ENCODE measurements at regions not wholly inside any gene's neighbourhood (a gene's known extent, or its start where the extent isn't known, plus 50 kb on each side); places are given as distances from the start of the nearest gene placed in this dataset.
"Not testable (repeated sequence)": the region's sequence is repeated elsewhere in the genome, so short reads cannot be mapped to it uniquely, and the experiment has no call there.

DNA sequence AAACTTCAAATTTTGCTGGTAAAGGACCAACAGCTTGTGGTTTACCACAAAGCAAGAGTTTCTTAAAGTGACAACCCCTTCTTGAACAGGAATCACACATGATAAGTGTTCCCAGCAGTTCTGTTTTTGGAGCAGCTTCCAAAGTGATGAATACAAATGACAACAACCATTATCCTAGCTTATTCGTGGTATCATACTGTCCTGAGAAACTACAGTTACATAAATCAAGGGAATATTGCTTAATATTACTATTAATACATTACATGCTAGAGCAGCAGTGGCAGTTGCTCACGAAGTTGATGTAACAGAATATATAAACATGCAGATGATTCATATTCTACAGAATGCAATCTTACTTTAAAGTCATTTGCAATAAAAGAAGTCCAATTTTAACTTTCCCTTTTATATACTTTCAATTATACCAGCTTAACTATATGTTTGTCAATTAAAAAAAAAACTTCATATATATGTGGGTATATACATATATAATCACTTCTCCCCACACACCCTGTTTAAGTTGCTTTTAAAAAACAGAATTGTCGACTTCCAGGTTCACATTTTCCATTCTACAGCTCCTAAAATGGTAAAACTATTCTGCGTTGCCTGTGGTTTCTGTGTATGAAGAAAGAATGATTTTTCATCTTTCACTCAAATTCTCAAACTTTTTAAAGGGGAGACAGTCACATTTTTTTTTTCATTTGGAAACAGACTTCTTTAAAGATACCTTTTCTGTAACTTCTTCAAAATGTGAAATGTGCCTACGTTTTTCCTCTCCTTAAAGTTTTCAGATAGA is 713.6 kb downstream of the TDRD15 start:
- Histone ChIP-seq H3K9me3 (ENCODE audit: low read length) (no peaks in the 10 kb centered on the region), H3K4me3 (ENCODE audit: low read depth in 1 of 2, low read length in 2 of 2) (no peak overlapping the region), H3K4me1 (ENCODE audit: insufficient read depth, low read length) (no peaks in the 10 kb centered on the region), H3K27ac (ENCODE audit: low read depth, low read length) (no peak overlapping the region), H3K36me3 (ENCODE audit: insufficient read depth, low read length) (no peaks in the 10 kb centered on the region), H3K9ac (ENCODE audit: low read length) (no peak overlapping the region), H3K27me3 (ENCODE audit: control insufficient read depth in 1 of 2, insufficient read depth in 2 of 2, low read length in 2 of 2) (no peaks in the 10 kb centered on the region)

DNA sequence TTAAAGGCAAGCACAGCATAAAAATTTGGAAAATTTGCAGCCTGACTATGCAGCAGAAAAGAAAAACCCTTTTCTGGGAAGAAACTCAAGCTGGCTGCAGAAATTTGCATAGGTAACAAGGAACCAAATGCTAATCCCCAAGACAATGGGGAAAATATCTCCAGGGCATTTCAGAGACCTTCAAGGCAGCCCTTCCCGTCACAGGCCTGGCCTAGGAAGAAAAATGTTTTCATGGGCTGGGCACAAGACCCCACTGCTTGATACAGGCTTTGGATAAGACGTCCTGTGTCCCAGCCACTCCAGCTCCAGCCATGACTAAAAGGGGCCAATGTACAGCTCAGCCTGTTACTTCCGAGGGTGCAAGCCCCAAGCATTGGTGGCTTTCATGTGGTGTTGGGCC is 717.6 kb downstream of the TDRD15 start:
- Histone ChIP-seq H3K9me3 (ENCODE audit: low read length) (no peaks in the 10 kb centered on the region), H3K4me3 (ENCODE audit: low read depth in 1 of 2, low read length in 2 of 2) (no peak overlapping the region), H3K27ac (ENCODE audit: low read depth, low read length) (no peak overlapping the region), H3K27me3 (ENCODE audit: control insufficient read depth in 1 of 2, insufficient read depth in 2 of 2, low read length in 2 of 2) (no peaks in the 10 kb centered on the region), H3K36me3 (ENCODE audit: insufficient read depth, low read length) (no peaks in the 10 kb centered on the region), H3K4me1 (ENCODE audit: insufficient read depth, low read length) (no peaks in the 10 kb centered on the region), H3K9ac (ENCODE audit: low read length) (no peak overlapping the region)

DNA sequence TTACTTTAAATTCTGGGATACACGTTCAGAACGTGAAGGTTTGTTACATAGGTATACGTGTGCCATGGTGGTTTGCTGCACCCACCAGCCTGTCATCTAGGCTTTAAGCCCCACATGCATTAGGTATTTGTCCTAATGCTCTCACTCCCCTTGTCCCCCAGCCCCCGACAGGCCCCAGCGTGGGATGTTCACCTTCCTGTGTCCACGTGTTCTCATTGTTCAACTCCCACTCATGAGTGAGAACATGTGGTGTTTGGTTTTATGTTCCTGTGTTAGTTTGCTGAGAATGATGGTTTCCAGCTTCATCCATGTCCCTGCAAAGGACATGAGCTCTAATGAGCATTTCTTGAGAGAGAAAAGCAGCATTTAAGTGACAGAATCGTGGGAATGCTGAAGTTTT is 726.6 kb downstream of the TDRD15 start:
- H3K4me1 ChIP-seq (ENCODE audit: insufficient read depth, low read length); H3K9ac ChIP-seq (ENCODE audit: low read length); H3K27ac ChIP-seq (ENCODE audit: low read depth, low read length); H3K9me3 ChIP-seq (ENCODE audit: low read length); H3K36me3 ChIP-seq (ENCODE audit: insufficient read depth, low read length); H3K4me3 ChIP-seq (ENCODE audit: low read depth in 1 of 2, low read length in 2 of 2); H3K27me3 ChIP-seq (ENCODE audit: control insufficient read depth in 1 of 2, insufficient read depth in 2 of 2, low read length in 2 of 2): not testable (repeated sequence)

DNA sequence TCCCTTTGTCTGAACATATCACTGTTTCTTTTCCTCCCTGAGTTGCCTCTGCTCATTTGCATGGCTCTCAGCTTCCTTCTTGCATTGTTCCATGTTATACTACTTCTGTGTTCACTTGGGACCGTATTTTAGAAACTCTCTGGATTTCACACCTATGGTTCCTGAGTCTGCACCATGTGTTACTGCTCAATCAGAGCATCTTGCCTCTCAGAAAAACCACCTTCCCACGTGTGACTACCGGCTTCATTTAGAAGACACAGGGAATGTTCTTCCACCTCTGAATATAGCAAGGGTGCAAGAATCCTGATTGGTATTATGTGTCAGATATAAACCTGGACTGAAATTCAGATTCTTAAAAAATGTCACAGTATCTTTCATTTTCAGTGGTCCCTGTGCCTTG is 731.2 kb downstream of the TDRD15 start:
- H3K36me3 ChIP-seq (ENCODE audit: insufficient read depth, low read length): no peaks in the 10 kb centered on the region
- no peaks in the 10 kb centered on the region for H3K4me1 ChIP-seq (ENCODE audit: insufficient read depth, low read length)
- H3K9me3 ChIP-seq (ENCODE audit: low read length): no peaks in the 10 kb centered on the region
- H3K9ac ChIP-seq (ENCODE audit: low read length): no peak overlapping the region
- H3K4me3 ChIP-seq (ENCODE audit: low read depth in 1 of 2, low read length in 2 of 2): no peak overlapping the region
- no peaks in the 10 kb centered on the region for H3K27me3 ChIP-seq (ENCODE audit: control insufficient read depth in 1 of 2, insufficient read depth in 2 of 2, low read length in 2 of 2)
- no peak overlapping the region for H3K27ac ChIP-seq (ENCODE audit: low read depth, low read length)

DNA sequence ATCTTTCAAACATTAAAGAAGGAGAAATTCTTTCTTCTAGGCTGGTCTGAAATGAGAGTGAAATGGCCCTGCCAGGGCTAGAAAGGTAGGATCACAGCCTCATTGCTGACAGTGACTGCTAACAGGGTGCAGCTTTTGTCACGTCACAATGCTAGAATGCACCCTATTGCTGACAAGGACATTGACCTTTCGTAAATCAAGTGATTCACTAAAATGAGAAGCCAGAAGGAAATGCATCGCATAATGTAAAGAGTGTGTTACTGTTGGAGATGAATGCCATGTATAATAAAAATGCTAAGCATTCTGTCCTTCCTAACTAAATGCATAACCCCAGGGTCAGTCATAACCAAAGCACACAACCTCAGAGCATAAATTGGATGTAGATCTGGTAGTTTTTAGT is 732.9 kb downstream of the TDRD15 start:
- no peaks in the 10 kb centered on the region for H3K27me3 ChIP-seq (ENCODE audit: control insufficient read depth in 1 of 2, insufficient read depth in 2 of 2, low read length in 2 of 2)
- H3K9me3 ChIP-seq (ENCODE audit: low read length): no peaks in the 10 kb centered on the region
- H3K9ac ChIP-seq (ENCODE audit: low read length): no peak overlapping the region
- no peaks in the 10 kb centered on the region for H3K4me1 ChIP-seq (ENCODE audit: insufficient read depth, low read length)
- H3K36me3 ChIP-seq (ENCODE audit: insufficient read depth, low read length): no peaks in the 10 kb centered on the region
- H3K27ac ChIP-seq (ENCODE audit: low read depth, low read length): no peak overlapping the region
- no peak overlapping the region for H3K4me3 ChIP-seq (ENCODE audit: low read depth in 1 of 2, low read length in 2 of 2)

DNA sequence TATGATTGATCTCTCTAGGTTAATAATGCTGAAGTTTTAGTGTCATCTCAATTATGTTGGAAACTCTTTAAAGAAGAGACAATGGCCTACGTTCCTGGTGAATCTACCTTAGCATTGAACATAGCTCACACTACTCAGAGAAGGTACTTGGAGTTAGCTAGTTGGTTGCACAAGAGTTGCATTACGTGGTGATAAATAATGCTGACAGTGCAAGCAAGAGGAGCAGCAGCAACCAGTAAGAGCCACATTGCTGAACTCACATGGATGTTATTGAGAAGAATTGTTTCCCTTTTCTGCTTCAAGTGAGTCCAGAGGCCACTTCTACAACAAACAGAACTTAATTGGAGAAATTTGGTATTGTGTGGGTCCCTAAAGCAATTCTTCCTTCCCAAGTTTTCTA is 737.1 kb downstream of the TDRD15 start:
- no peaks in the 10 kb centered on the region for H3K4me1 ChIP-seq (ENCODE audit: insufficient read depth, low read length)
- H3K27ac ChIP-seq (ENCODE audit: low read depth, low read length): no peak overlapping the region
- H3K36me3 ChIP-seq (ENCODE audit: insufficient read depth, low read length): no peaks in the 10 kb centered on the region
- no peak overlapping the region for H3K9ac ChIP-seq (ENCODE audit: low read length)
- H3K27me3 ChIP-seq (ENCODE audit: control insufficient read depth in 1 of 2, insufficient read depth in 2 of 2, low read length in 2 of 2): no peaks in the 10 kb centered on the region
- no peak overlapping the region for H3K4me3 ChIP-seq (ENCODE audit: low read depth in 1 of 2, low read length in 2 of 2)
- no peaks in the 10 kb centered on the region for H3K9me3 ChIP-seq (ENCODE audit: low read length)

DNA sequence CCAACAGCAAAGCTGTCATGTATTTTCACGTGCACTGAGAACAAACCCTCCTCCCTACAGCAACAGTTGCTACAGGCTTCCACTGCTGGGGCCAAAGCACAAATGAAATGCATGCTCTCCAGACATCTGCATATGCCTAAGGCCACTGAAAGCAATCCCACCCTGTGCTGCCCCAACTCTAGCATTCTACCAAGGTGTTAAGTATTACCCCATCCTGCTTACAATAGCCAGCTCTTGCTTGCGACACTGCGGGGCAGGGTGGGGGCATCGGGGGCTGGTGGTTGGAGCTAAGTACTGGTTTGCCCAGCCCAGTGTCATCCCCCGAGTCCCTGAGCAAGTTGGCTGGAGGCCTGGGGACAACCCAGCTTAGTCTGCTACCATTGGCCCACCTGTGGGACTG is 742.5 kb downstream of the TDRD15 start:
- no peak overlapping the region for H3K27ac ChIP-seq (ENCODE audit: low read depth, low read length)
- no peaks in the 10 kb centered on the region for H3K9me3 ChIP-seq (ENCODE audit: low read length)
- no peak overlapping the region for H3K4me3 ChIP-seq (ENCODE audit: low read depth in 1 of 2, low read length in 2 of 2)
- no peaks in the 10 kb centered on the region for H3K4me1 ChIP-seq (ENCODE audit: insufficient read depth, low read length)
- no peaks in the 10 kb centered on the region for H3K36me3 ChIP-seq (ENCODE audit: insufficient read depth, low read length)
- no peaks in the 10 kb centered on the region for H3K27me3 ChIP-seq (ENCODE audit: control insufficient read depth in 1 of 2, insufficient read depth in 2 of 2, low read length in 2 of 2)
- H3K9ac ChIP-seq (ENCODE audit: low read length): no peak overlapping the region

DNA sequence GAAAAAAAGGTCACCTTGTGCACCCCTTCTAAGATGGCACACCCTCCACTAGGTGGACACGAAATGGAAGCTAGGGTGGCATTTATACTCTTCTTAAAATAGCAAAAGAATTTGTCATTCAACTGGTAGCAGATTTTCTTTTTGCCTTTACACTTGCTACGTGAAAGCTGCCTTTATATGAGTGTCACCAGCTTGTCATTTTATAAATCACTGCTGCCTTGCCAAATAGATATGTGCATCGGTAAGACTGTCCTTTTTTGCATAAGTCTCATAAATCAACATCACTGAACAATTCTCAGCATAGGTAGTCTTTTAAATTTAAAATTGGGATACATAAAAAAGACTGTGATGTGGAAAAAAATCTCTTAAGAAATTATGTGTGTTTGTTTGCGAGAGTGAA is 764.1 kb downstream of the TDRD15 start:
- H3K4me1 ChIP-seq (ENCODE audit: insufficient read depth, low read length): no peaks in the 10 kb centered on the region
- no peak overlapping the region for H3K4me3 ChIP-seq (ENCODE audit: low read depth in 1 of 2, low read length in 2 of 2)
- no peaks in the 10 kb centered on the region for H3K9me3 ChIP-seq (ENCODE audit: low read length)
- H3K27ac ChIP-seq (ENCODE audit: low read depth, low read length): no peak overlapping the region
- no peak overlapping the region for H3K9ac ChIP-seq (ENCODE audit: low read length)
- no peaks in the 10 kb centered on the region for H3K36me3 ChIP-seq (ENCODE audit: insufficient read depth, low read length)
- no peaks in the 10 kb centered on the region for H3K27me3 ChIP-seq (ENCODE audit: control insufficient read depth in 1 of 2, insufficient read depth in 2 of 2, low read length in 2 of 2)

DNA sequence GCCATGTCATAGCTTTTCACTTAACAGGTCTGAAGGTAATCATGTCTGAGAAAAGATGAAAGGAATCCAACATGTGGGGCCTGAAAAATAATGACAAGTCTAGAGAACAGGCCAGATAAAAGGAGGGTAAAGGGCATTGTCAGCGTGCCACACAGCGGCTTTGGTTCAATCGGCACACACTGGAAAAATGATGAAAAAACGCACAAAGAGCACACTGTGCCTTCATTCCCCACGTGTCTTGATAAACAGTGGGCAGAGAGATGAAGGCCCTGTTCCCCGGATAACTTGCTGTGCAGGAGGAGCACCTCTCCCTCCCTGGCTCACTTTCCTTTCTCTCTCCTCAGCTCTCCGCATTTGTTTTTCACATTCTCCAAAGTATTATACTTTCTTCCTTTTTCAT is 766.3 kb downstream of the TDRD15 start:
- no peaks in the 10 kb centered on the region for H3K27me3 ChIP-seq (ENCODE audit: control insufficient read depth in 1 of 2, insufficient read depth in 2 of 2, low read length in 2 of 2)
- no peaks in the 10 kb centered on the region for H3K9me3 ChIP-seq (ENCODE audit: low read length)
- no peaks in the 10 kb centered on the region for H3K36me3 ChIP-seq (ENCODE audit: insufficient read depth, low read length)
- no peak overlapping the region for H3K9ac ChIP-seq (ENCODE audit: low read length)
- H3K4me3 ChIP-seq (ENCODE audit: low read depth in 1 of 2, low read length in 2 of 2): no peak overlapping the region
- no peaks in the 10 kb centered on the region for H3K4me1 ChIP-seq (ENCODE audit: insufficient read depth, low read length)
- H3K27ac ChIP-seq (ENCODE audit: low read depth, low read length): no peak overlapping the region

DNA sequence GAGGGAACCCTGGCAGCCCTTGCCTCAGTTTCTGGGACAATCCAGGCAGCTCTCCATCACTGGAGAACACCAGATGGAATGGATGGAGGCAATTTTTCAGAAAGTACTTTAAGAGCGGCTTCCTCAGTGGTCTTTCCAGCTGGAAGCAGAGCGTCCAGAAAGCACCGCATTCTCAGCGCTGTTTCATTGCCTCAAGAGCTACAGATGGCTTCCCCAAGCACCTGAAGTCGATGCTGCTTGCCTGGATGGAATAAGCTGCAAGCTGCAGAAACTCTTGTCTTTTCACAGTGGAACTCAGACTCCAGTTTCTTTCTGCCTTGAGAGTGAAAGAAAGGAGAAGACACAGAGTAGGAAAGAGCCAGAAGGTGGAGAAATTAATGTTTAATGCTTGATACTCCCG is 766.9 kb downstream of the TDRD15 start:
- Histone ChIP-seq H3K9ac (ENCODE audit: low read length) (no peak overlapping the region), H3K27ac (ENCODE audit: low read depth, low read length) (no peak overlapping the region)

DNA sequence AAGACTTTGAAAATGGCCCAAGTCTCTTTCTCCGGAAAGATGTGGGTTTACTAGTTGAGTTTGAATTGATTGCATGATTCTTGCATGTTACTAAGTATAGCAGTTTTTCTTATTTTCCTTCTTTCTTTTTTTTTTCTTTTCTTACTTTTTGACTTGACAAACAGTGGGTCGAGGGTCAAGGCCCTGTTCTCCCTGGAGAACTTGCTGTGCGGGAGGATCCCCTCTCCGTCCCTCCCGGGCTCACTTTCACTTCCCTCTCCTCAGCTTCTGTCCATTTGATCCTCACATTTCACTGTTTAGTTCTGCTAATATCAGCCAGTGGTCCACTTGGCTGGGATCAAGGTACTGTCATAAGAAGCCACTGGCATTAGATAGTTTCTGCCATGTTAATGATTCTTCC is 767.4 kb downstream of the TDRD15 start:
- Histone ChIP-seq H3K27me3 (ENCODE audit: control insufficient read depth in 1 of 2, insufficient read depth in 2 of 2, low read length in 2 of 2) (no peaks in the 10 kb centered on the region), H3K9me3 (ENCODE audit: low read length) (no peaks in the 10 kb centered on the region), H3K27ac (ENCODE audit: low read depth, low read length) (no peak overlapping the region), H3K4me3 (ENCODE audit: low read depth in 1 of 2, low read length in 2 of 2) (no peak overlapping the region), H3K36me3 (ENCODE audit: insufficient read depth, low read length) (no peaks in the 10 kb centered on the region), H3K4me1 (ENCODE audit: insufficient read depth, low read length) (no peaks in the 10 kb centered on the region), H3K9ac (ENCODE audit: low read length) (no peak overlapping the region)

More for the DNA sequence above, 766.9 kb downstream of the TDRD15 start:
- no peak overlapping the region for H3K4me3 ChIP-seq (ENCODE audit: low read depth in 1 of 2, low read length in 2 of 2)
- H3K9me3 ChIP-seq (ENCODE audit: low read length): no peaks in the 10 kb centered on the region
- no peaks in the 10 kb centered on the region for H3K27me3 ChIP-seq (ENCODE audit: control insufficient read depth in 1 of 2, insufficient read depth in 2 of 2, low read length in 2 of 2)
- H3K36me3 ChIP-seq (ENCODE audit: insufficient read depth, low read length): no peaks in the 10 kb centered on the region
- no peaks in the 10 kb centered on the region for H3K4me1 ChIP-seq (ENCODE audit: insufficient read depth, low read length)

DNA sequence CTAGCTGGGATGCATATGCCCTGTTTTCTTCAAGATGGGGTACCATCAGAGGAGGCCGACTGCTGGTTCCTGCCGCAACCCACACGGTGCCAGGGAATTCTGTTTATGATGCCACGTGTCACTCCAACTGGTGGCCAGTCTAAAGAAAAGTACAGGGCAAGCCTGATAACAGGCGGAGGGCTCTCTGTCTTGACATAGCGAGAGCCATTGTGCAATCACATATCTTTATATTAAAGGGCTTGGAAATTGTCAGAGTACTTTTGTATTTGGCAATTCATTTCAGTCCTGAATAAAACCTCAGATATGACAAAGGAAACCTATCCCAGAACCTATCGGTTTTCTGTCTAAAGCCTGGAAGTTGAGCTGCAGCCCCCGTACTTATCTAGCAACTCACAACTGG is 768.4 kb downstream of the TDRD15 start:
- Histone ChIP-seq H3K9me3 (ENCODE audit: low read length) (no peaks in the 10 kb centered on the region), H3K27ac (ENCODE audit: low read depth, low read length) (no peak overlapping the region)

More for the DNA sequence above, 768.4 kb downstream of the TDRD15 start:
- no peaks in the 10 kb centered on the region for H3K4me1 ChIP-seq (ENCODE audit: insufficient read depth, low read length)
- H3K36me3 ChIP-seq (ENCODE audit: insufficient read depth, low read length): no peaks in the 10 kb centered on the region
- no peaks in the 10 kb centered on the region for H3K27me3 ChIP-seq (ENCODE audit: control insufficient read depth in 1 of 2, insufficient read depth in 2 of 2, low read length in 2 of 2)
- H3K4me3 ChIP-seq (ENCODE audit: low read depth in 1 of 2, low read length in 2 of 2): no peak overlapping the region
- no peak overlapping the region for H3K9ac ChIP-seq (ENCODE audit: low read length)
